H9 (cell line): ENCODE measurements at regions not wholly inside any gene's neighbourhood (a gene's known extent, or its start where the extent isn't known, plus 50 kb on each side); places are given as distances from the start of the nearest gene placed in this dataset.

Experiments used
- DNase-seq: peaks from one replicate; pipeline ENCODE4 v3.0.0-alpha.2; 2017
- H2AFZ ChIP-seq: one replicate; pipeline ENCODE4 v1.6.1; 2013; ENCODE audit warnings: mild to moderate bottlenecking, low read length, control low read depth, moderate library complexity
- H2AK5ac ChIP-seq: 2 replicates; pipeline ENCODE4 v1.6.1; 2013; ENCODE audit warnings: low read length, control low read depth, mixed read lengths; ENCODE audit not compliant: insufficient read length
- H2BK120ac ChIP-seq: one replicate; pipeline ENCODE4 v1.6.1; 2013; ENCODE audit warnings: low read depth, mild to moderate bottlenecking, low read length, control low read depth, inconsistent platforms; ENCODE audit not compliant: poor library complexity, severe bottlenecking
- H2BK12ac ChIP-seq: 2 replicates; pipeline ENCODE4 v1.6.1; 2013; ENCODE audit warnings: low read length, control low read depth, mixed read lengths, low read depth; ENCODE audit not compliant: insufficient read length
- H2BK15ac ChIP-seq: 2 replicates; pipeline ENCODE4 v1.6.1; 2013; ENCODE audit warnings: low read depth, low read length, control low read depth
- H2BK20ac ChIP-seq: one replicate; pipeline ENCODE4 v1.6.1; 2013; ENCODE audit warnings: low read depth, mild to moderate bottlenecking, low read length, control low read depth, inconsistent platforms; ENCODE audit not compliant: poor library complexity, severe bottlenecking
- H2BK5ac ChIP-seq: 2 replicates; pipeline ENCODE4 v1.6.1; 2013; ENCODE audit warnings: low read length, control low read depth, mixed read lengths; ENCODE audit not compliant: insufficient read length
- H3K14ac ChIP-seq: 2 replicates; pipeline ENCODE4 v1.6.1; 2013; ENCODE audit warnings: low read length, control low read depth; ENCODE audit not compliant: insufficient read depth
- H3K18ac ChIP-seq: 2 replicates; pipeline ENCODE4 v1.6.1; 2013; ENCODE audit warnings: low read depth, mild to moderate bottlenecking, mixed read lengths, low read length, control low read depth; ENCODE audit not compliant: insufficient read length
- H3K23ac ChIP-seq: 2 replicates; pipeline ENCODE4 v1.6.1; 2013; ENCODE audit warnings: low read length, control low read depth, mixed read lengths, low read depth; ENCODE audit not compliant: insufficient read length
- H3K23me2 ChIP-seq: 2 replicates; pipeline ENCODE4 v1.6.1; 2013; ENCODE audit warnings: low read depth, mild to moderate bottlenecking, mixed read lengths, low read length, control low read depth; ENCODE audit not compliant: insufficient read length, poor library complexity, severe bottlenecking
- H3K27ac ChIP-seq: 2 replicates; pipeline ENCODE4 v1.5.1; 2013; ENCODE audit warnings: low read length, control low read depth, mixed read lengths, low read depth; ENCODE audit not compliant: insufficient read length
- H3K27me3 ChIP-seq: 2 replicates; pipeline ENCODE4 v1.6.1; 2013; ENCODE audit warnings: low read length, control low read depth, inconsistent platforms; ENCODE audit not compliant: insufficient read depth
- H3K4ac ChIP-seq: 2 replicates; pipeline ENCODE4 v1.6.1; 2013; ENCODE audit warnings: low read depth, mild to moderate bottlenecking, control low read depth, inconsistent platforms, low read length, moderate library complexity
- H3K4me1 ChIP-seq: 2 replicates; pipeline ENCODE4 v1.6.1; 2013; ENCODE audit warnings: low read length, control low read depth, inconsistent platforms; ENCODE audit not compliant: insufficient read depth
- H3K4me2 ChIP-seq: 2 replicates; pipeline ENCODE4 v1.6.1; 2013; ENCODE audit warnings: low read length, control low read depth, mixed read lengths; ENCODE audit not compliant: insufficient read length, insufficient read depth
- H3K56ac ChIP-seq: 2 replicates; pipeline ENCODE4 v1.6.1; 2013; ENCODE audit warnings: low read depth, mild to moderate bottlenecking, mixed read lengths, low read length, control low read depth; ENCODE audit not compliant: insufficient read length
- H3K79me1 ChIP-seq: 2 replicates; pipeline ENCODE4 v1.6.1; 2013; ENCODE audit warnings: low read depth, mild to moderate bottlenecking, moderate library complexity, low read length, control low read depth, inconsistent platforms; ENCODE audit not compliant: insufficient read depth, poor library complexity, severe bottlenecking
- H3K79me2 ChIP-seq: 2 replicates; pipeline ENCODE4 v1.6.1; 2013; ENCODE audit warnings: low read length, control low read depth, inconsistent platforms; ENCODE audit not compliant: insufficient read depth
- H3K9ac ChIP-seq: 2 replicates; pipeline ENCODE4 v1.6.1; 2013; ENCODE audit warnings: low read length, control low read depth, mixed read lengths; ENCODE audit not compliant: insufficient read length; ENCODE audit errors: extremely low read depth
- H3K9me3 ChIP-seq: one replicate; pipeline ENCODE4 v1.6.1; 2013; ENCODE audit warnings: low read depth, low read length, inconsistent platforms; ENCODE audit not compliant: control insufficient read depth
- H3T11ph ChIP-seq: one replicate; pipeline ENCODE4 v1.6.1; 2013; ENCODE audit warnings: mild to moderate bottlenecking, low read length, control low read depth, inconsistent platforms
- H4K20me1 ChIP-seq: one replicate; pipeline ENCODE4 v1.6.1; 2013; ENCODE audit not compliant: control insufficient read depth, insufficient read length, insufficient read depth
- H4K5ac ChIP-seq: 2 replicates; pipeline ENCODE4 v1.6.1; 2013; ENCODE audit warnings: low read depth, mild to moderate bottlenecking, mixed read lengths, low read length, control low read depth; ENCODE audit not compliant: insufficient read length
- H4K8ac ChIP-seq: replicated peaks from 2 replicates; pipeline ENCODE4 v1.6.1; 2013; ENCODE audit warnings: low read length, control low read depth, mixed read lengths, low read depth; ENCODE audit not compliant: insufficient read length
- H4K91ac ChIP-seq: 2 replicates; pipeline ENCODE4 v1.6.1; 2013; ENCODE audit warnings: low read depth, mild to moderate bottlenecking, moderate library complexity, mixed read lengths, low read length, control low read depth; ENCODE audit not compliant: insufficient read length
- H3K27ac Mint-ChIP-seq, 3 experiments: 2 replicates in 2 of 3; 3 replicates in 1 of 3; pipeline ENCODE4 v1.8.0; 2020 to 2021; ENCODE audit warnings: mixed read lengths in 3 of 3, mild to moderate bottlenecking in 1 of 3, moderate library complexity in 1 of 3
- H3K27me3 Mint-ChIP-seq: 2 replicates; pipeline ENCODE4 v1.8.0; 2021; ENCODE audit warnings: low read depth, mild to moderate bottlenecking, moderate library complexity, mixed read lengths
- H3K36me3 Mint-ChIP-seq, 3 experiments: 2 replicates in 2 of 3; 3 replicates in 1 of 3; pipeline ENCODE4 v1.8.0; 2020 to 2021; ENCODE audit warnings: low read depth in 3 of 3, mixed read lengths in 3 of 3; ENCODE audit not compliant: insufficient read depth in 1 of 3
- H3K4me1 Mint-ChIP-seq, 2 experiments: 2 replicates each; pipeline ENCODE4 v1.8.0; 2020; ENCODE audit warnings: mixed read lengths in 2 of 2
- H3K4me3 Mint-ChIP-seq, 2 experiments: 2 replicates in 1 of 2; 3 replicates in 1 of 2; pipeline ENCODE4 v1.8.0; 2020 to 2021; ENCODE audit warnings: mild to moderate bottlenecking in 2 of 2, mixed read lengths in 2 of 2, moderate library complexity in 1 of 2
- H3K9me3 Mint-ChIP-seq, 2 experiments: 2 replicates in 1 of 2; 3 replicates in 1 of 2; pipeline ENCODE4 v1.8.0; 2020; ENCODE audit warnings: mild to moderate bottlenecking in 2 of 2, mixed read lengths in 2 of 2, moderate library complexity in 1 of 2
- CTCF ChIP-seq: fragments of 200-600 bp; sonication (generic); conservative IDR thresholded peaks from 3 replicates; pipeline ENCODE4 v1.8.0; 2021; ENCODE audit warnings: antibody characterized with exemption, mild to moderate bottlenecking
- WGBS: extraction: QIAGEN DNeasy Blood & Tissue Kit; methylation state at CpG from one replicate; pipeline ENCODE4 v1.1.7; 2013; ENCODE audit warnings: missing lambda C conversion rate, low lambda C conversion rate, mixed read lengths; ENCODE audit not compliant: insufficient read length; ENCODE audit errors: extremely low coverage; 5-methylcytosine and 5-hydroxymethylcytosine counted together

- Histone ChIP-seq H3K9me3 (no peaks in the 10 kb centered on the region), H3K4ac (no peak overlapping the region), H3K18ac (no peak overlapping the region), H2AK5ac (no peak overlapping the region), H3K79me1 (no peaks in the 10 kb centered on the region), H2BK20ac (no peak overlapping the region), H3K14ac (no peak overlapping the region), H3K79me2 (no peaks in the 10 kb centered on the region), H3K4me1 (peaks cover 4% of the 10 kb centered on the region; the same call in 1 of the 2 replicates), H3K4me2 (no peak overlapping the region), H3T11ph (no peak overlapping the region), H2BK5ac (no peak overlapping the region), H2AFZ (no peak overlapping the region), H3K56ac (no peak overlapping the region), H3K23me2 (no peaks in the 10 kb centered on the region), H2BK15ac (no peak overlapping the region), H4K91ac (no peak overlapping the region), H4K8ac (no peak overlapping the region), H3K27ac (no peak overlapping the region), H3K27me3 (peaks cover 4% of the 10 kb centered on the region; the same call in 1 of the 2 replicates), H4K20me1 (no peaks in the 10 kb centered on the region), H4K5ac (no peak overlapping the region), H3K9ac (no peak overlapping the region), H2BK120ac (no peak overlapping the region), H2BK12ac (no peak overlapping the region), H3K23ac (no peak overlapping the region)
- DNase-seq, result no peak
- no peak for TF ChIP-seq CTCF
- Mint-ChIP-seq H3K4me3 (no peak overlapping the region), H3K4me1 (peaks cover 39 to 46% of the 10 kb centered on the region in 2 experiments), H3K9me3 (no peaks in the 10 kb centered on the region; a peak in 3 of 5 replicates), H3K27ac (peak overlapping the region in 2 of 3 experiments; percentile 74 to 85; a peak in 3 of 7 replicates), H3K36me3 (peaks cover 0 to 5% (median 4%) of the 10 kb centered on the region in 3 experiments; a peak in 4 of 7 replicates), H3K27me3 (peaks cover 11% of the 10 kb centered on the region)
- WGBS, result no CpG with 5 or more reads among the region's 8 CpGs
Observed at GRCh38 chr10:128579280-128579865, 453.1 kb upstream of the MKI67 start.
